ENCODE measurements at regions not wholly inside any gene's neighbourhood (a gene's known extent, or its start where the extent isn't known, plus 50 kb on each side); places are given as distances from the start of the nearest gene placed in this dataset.

GRCh38 chr2:143934626-143935481, 585.1 kb downstream of the ZEB2 start:
- 23 to 40% (median 38%) methylated on average over 10 of the region's 10 CpGs for WGBS, 5 donors
- no peaks in the 10 kb centered on the region for H3K36me3 ChIP-seq
- H3K4me3 ChIP-seq: peak overlapping the region in 1 of 4 donors; percentile 53
- H3K9me3 ChIP-seq: no peaks in the 10 kb centered on the region
- peaks cover 0 to 22% (median 10%) of the 10 kb centered on the region in 3 donors for H3K27me3 ChIP-seq
- peak overlapping the region in 4 of 5 donors; percentile 52 to 87 (median 82) for H3K27ac ChIP-seq
- intact Hi-C loops (cut with DNase I; ENCODE audit: low total_unique reads): no loop called here
- TF ChIP-seq POLR2AphosphoS5 (IDR thresholded peaks at IDR 0.05) (peak in 1 of 3 donors; percentile 15), POLR2A (IDR thresholded peaks at IDR 0.05) (no peak), EP300 (IDR thresholded peaks at IDR 0.05) (no peak)
- peaks cover 6 to 44% (median 28%) of the 10 kb centered on the region in 4 donors for H3K4me1 ChIP-seq
- DNase-seq: peak in 1 of 2 donors; percentile 63

DNA sequence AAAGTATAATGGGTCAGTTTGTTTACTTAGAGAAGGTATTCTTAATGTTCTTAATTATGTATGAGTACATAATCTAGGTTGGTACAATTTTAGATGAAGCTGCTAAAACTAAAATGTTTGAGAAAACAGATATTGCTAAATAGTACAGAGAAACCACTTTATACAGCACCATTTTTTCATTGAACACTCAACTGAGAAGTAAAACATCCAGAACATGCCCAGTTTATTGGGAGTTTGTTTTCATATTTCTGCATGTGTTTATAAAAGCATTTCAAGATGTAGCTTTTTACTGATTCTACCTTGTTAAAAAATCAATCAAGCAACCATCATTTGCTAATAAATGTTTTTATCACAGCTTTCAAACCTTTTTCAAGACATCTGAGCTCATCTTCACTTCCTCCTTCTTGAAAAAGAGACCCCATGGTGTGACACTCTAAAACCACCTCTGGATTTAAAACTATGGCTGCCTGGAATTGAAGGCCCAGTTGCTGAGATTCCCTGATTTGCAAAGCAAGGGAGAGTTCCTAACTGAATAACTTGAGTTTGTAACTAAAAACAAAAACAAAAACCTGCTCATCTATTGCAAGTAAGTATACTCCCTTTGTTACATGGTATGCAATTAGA, 585.9 kb downstream of the ZEB2 start:
- Histone ChIP-seq H3K36me3 (no peaks in the 10 kb centered on the region), H3K27ac (peak overlapping the region in 3 of 5 donors; percentile 52 to 87 (median 87)), H3K9me3 (no peaks in the 10 kb centered on the region), H3K4me3 (no peak overlapping the region), H3K27me3 (peaks cover 0 to 22% (median 10%) of the 10 kb centered on the region in 3 donors), H3K4me1 (peaks cover 6 to 44% (median 28%) of the 10 kb centered on the region in 4 donors)
- peak in 1 of 2 donors; percentile 12 for DNase-seq
- intact Hi-C loops (cut with DNase I; ENCODE audit: low total_unique reads): no loop called here
- TF ChIP-seq POLR2A (IDR thresholded peaks at IDR 0.05) (no peak), POLR2AphosphoS5 (IDR thresholded peaks at IDR 0.05) (no peak), EP300 (IDR thresholded peaks at IDR 0.05) (no peak), CTCF (IDR thresholded peaks at IDR 0.05) (no peak)

DNA sequence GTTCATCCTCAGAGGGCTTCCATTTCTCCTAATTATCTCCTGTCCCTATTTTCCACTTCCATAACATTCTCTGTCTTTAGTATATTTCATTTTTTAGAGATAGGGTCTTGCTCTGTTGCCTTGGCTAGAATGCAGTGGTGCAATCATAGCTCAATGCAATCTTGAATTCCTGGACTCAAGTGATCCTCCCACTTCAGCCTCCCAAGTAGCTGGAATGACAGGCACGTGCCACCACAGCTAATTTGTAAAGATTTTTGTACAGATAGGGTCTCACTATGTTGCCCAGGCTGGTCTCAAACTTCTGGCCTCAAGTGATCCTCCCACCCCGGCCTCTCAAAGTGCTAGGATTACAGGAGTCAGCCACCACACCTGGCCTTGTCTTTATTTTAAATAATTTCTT, 589.0 kb downstream of the ZEB2 start:
- H3K27me3 ChIP-seq: no peaks in the 10 kb centered on the region
- no peaks in the 10 kb centered on the region for H3K36me3 ChIP-seq
- TF ChIP-seq CTCF (IDR thresholded peaks at IDR 0.05): no peak
- no peak for TF ChIP-seq POLR2AphosphoS5 (IDR thresholded peaks at IDR 0.05)
- no peak for TF ChIP-seq EP300 (IDR thresholded peaks at IDR 0.05)
- no peak for TF ChIP-seq POLR2A (IDR thresholded peaks at IDR 0.05)
- 85 to 94% (median 91%) methylated on average over 2 of the region's 2 CpGs for WGBS, 5 donors
- no peaks in the 10 kb centered on the region for H3K9me3 ChIP-seq
- no peak overlapping the region for H3K27ac ChIP-seq
- DNase-seq: no peak
- no peak overlapping the region for H3K4me3 ChIP-seq
- H3K4me1 ChIP-seq: peaks cover 0 to 25% (median 13%) of the 10 kb centered on the region in 4 donors
- intact Hi-C loops (cut with DNase I; ENCODE audit: low total_unique reads): no loop called here

GRCh38 chr2:143928613-143929012, 591.3 kb downstream of the ZEB2 start:
- WGBS, 5 donors: 33 to 51% (median 40%) methylated on average over 1 of the region's 1 CpG
- intact Hi-C loops (cut with DNase I; ENCODE audit: low total_unique reads): no loop called here
- TF ChIP-seq CTCF (IDR thresholded peaks at IDR 0.05): no peak
- no peak for TF ChIP-seq POLR2A (IDR thresholded peaks at IDR 0.05)
- TF ChIP-seq POLR2AphosphoS5 (IDR thresholded peaks at IDR 0.05): no peak
- no peak for TF ChIP-seq EP300 (IDR thresholded peaks at IDR 0.05)

More at GRCh38 chr2:143928613-143929012, 591.3 kb downstream of the ZEB2 start:
- H3K9me3 ChIP-seq: no peaks in the 10 kb centered on the region
- H3K27ac ChIP-seq: no peak overlapping the region
- no peak for DNase-seq
- no peaks in the 10 kb centered on the region for H3K36me3 ChIP-seq
- no peaks in the 10 kb centered on the region for H3K27me3 ChIP-seq
- H3K4me1 ChIP-seq: peaks cover 0 to 2% (median 0%) of the 10 kb centered on the region in 4 donors
- no peak overlapping the region for H3K4me3 ChIP-seq
